CD14-positive monocyte (primary cell): ENCODE measurements at regions not wholly inside any gene's neighbourhood (a gene's known extent, or its start where the extent isn't known, plus 50 kb on each side); places are given as distances from the start of the nearest gene placed in this dataset.

Source experiments
- DNase-seq, 3 donors: peaks; one replicate each; pipeline ENCODE4 v3.0.0-alpha.2; 2011 to 2022
- H2AFZ ChIP-seq: 2 replicates; pipeline ENCODE4 v1.6.0; 2012; ENCODE audit warnings: mild to moderate bottlenecking, low read depth, low read length, inconsistent platforms; ENCODE audit not compliant: insufficient read depth, poor library complexity, severe bottlenecking
- H3K27ac ChIP-seq, 2 donors: 1 replicate in 1 of 2; 2 replicates in 1 of 2; pipeline ENCODE4 v1.5.1; 2012 to 2013; ENCODE audit warnings: low read length in 2 of 2, control low read depth in 1 of 2, inconsistent platforms in 1 of 2, low read depth in 1 of 2, mild to moderate bottlenecking in 1 of 2
- H3K27me3 ChIP-seq, 2 donors: one replicate each; pipeline versions ENCODE4 v1.6.0 to v1.6.1; 2011 to 2013; ENCODE audit warnings: low read length in 2 of 2; ENCODE audit not compliant: control insufficient read depth in 2 of 2, insufficient read depth in 2 of 2
- H3K36me3 ChIP-seq, 2 donors: replicated peaks in 1 of 2; 1 replicate in 1 of 2; 2 replicates in 1 of 2; pipeline versions ENCODE4 v1.5.1 to v1.6.1; 2012 to 2013; ENCODE audit warnings: low read length in 2 of 2, control low read depth in 1 of 2, inconsistent platforms in 1 of 2, mild to moderate bottlenecking in 1 of 2; ENCODE audit not compliant: insufficient read depth in 2 of 2, control insufficient read depth in 1 of 2
- H3K4me1 ChIP-seq, 2 donors: 1 replicate in 1 of 2; 2 replicates in 1 of 2; pipeline versions ENCODE4 v1.5.1 to v1.6.1; 2012 to 2013; ENCODE audit warnings: low read length in 2 of 2, control low read depth in 1 of 2, inconsistent platforms in 1 of 2, mild to moderate bottlenecking in 1 of 2, moderate library complexity in 1 of 2; ENCODE audit not compliant: insufficient read depth in 2 of 2, control insufficient read depth in 1 of 2
- H3K4me2 ChIP-seq: replicated peaks from 2 replicates; pipeline ENCODE3; 2012; ENCODE audit warnings: low read length, moderate library complexity, mild to moderate bottlenecking; ENCODE audit not compliant: poor library complexity, severe bottlenecking; ENCODE audit errors: extremely low read depth
- H3K4me3 ChIP-seq, 3 experiments: fragments of 200-600 bp in 1 of 3; sonication (generic) in 1 of 3; replicated peaks in 1 of 3; 1 replicate in 2 of 3; 2 replicates in 1 of 3; pipeline ENCODE4 v1.5.1; 2011 to 2013; ENCODE audit warnings: low read length in 3 of 3, mild to moderate bottlenecking in 3 of 3, control low read depth in 2 of 3, low read depth in 2 of 3, inconsistent platforms in 1 of 3, moderate library complexity in 1 of 3
- H3K79me2 ChIP-seq: 2 replicates; pipeline ENCODE4 v1.6.0; 2012; ENCODE audit warnings: mild to moderate bottlenecking, control low read depth, inconsistent platforms, low read length, moderate library complexity; ENCODE audit not compliant: insufficient read depth
- H3K9ac ChIP-seq: 2 replicates; pipeline ENCODE4 v1.6.0; 2017; ENCODE audit warnings: low read length, mild to moderate bottlenecking; ENCODE audit not compliant: insufficient read depth, poor library complexity, severe bottlenecking
- H3K9me3 ChIP-seq, 2 donors: replicated peaks in 1 of 2; 1 replicate in 1 of 2; 2 replicates in 1 of 2; pipeline versions ENCODE4 v1.5.1 to v1.6.1; 2012 to 2013; ENCODE audit warnings: low read length in 2 of 2, control low read depth in 1 of 2; ENCODE audit not compliant: control insufficient read depth in 1 of 2, insufficient read depth in 1 of 2
- H4K20me1 ChIP-seq: 2 replicates; pipeline ENCODE4 v1.6.0; 2012; ENCODE audit warnings: mild to moderate bottlenecking, low read length, control low read depth, moderate library complexity; ENCODE audit not compliant: insufficient read depth
- H3K27ac Mint-ChIP-seq, 7 donors: one replicate each; pipeline ENCODE4 v1.8.0; 2020; ENCODE audit warnings: mild to moderate bottlenecking in 7 of 7, mixed read lengths in 7 of 7, moderate library complexity in 6 of 7, inconsistent platforms in 2 of 7
- H3K27me3 Mint-ChIP-seq, 3 donors: one replicate each; pipeline ENCODE4 v1.8.0; 2021 to 2022; ENCODE audit warnings: low read depth in 3 of 3, mild to moderate bottlenecking in 3 of 3, mixed read lengths in 3 of 3, moderate library complexity in 3 of 3, inconsistent platforms in 1 of 3
- H3K36me3 Mint-ChIP-seq, 2 donors: one replicate each; pipeline ENCODE4 v1.8.0; 2020; ENCODE audit warnings: mixed read lengths in 2 of 2, inconsistent platforms in 1 of 2, mild to moderate bottlenecking in 1 of 2
- H3K4me1 Mint-ChIP-seq: one replicate; pipeline ENCODE4 v1.8.0; 2020; ENCODE audit warnings: mild to moderate bottlenecking, mixed read lengths
- H3K4me3 Mint-ChIP-seq, 2 donors: one replicate each; pipeline ENCODE4 v1.8.0; 2020; ENCODE audit warnings: mild to moderate bottlenecking in 2 of 2, mixed read lengths in 2 of 2, moderate library complexity in 1 of 2
- H3K9me3 Mint-ChIP-seq, 7 donors: one replicate each; pipeline ENCODE4 v1.8.0; 2020 to 2022; ENCODE audit warnings: mixed read lengths in 7 of 7, mild to moderate bottlenecking in 6 of 7, moderate library complexity in 6 of 7, inconsistent platforms in 2 of 7
- WGBS: methylation state at CpG from one replicate; pipeline ENCODE4 v1.1.5; 2013; ENCODE audit warnings: missing lambda C conversion rate; ENCODE audit not compliant: insufficient coverage; 5-methylcytosine and 5-hydroxymethylcytosine counted together
- intact Hi-C, 2 donors: fragments of 100-400 bp; cut with micrococcal nuclease; formaldehyde crosslinking; loops; one replicate each; pipeline versions ENCODE4 v1.15.0 to v1.15.1; 2023
- TF ChIP-seq, protein P1 (sequence below): fragments of 200-600 bp; IDR thresholded peaks from one replicate; pipeline ENCODE4 v1.8.0; 2022; ENCODE audit warnings: antibody characterized with exemption, mild to moderate bottlenecking

DNA sequence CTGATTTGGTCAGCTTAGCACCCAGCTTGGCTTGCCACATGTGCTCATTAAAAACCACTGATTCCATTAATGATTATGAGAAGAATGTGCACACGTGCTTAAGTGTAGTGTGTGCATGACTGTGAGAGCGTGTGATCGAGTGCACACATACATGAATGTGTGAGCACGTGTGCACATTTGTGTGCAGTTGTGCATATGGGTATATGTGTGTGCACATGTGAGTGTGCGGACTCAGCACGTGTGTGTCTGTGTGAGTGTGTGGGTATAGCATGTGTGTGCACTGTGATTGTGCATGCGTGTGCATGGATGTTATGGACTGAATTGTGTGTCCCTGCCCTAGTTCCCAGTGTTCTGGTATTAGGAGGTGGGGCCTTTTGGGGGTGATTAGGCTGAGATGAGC, 202.1 kb upstream of the ZNF536 start:
- H3K27me3 Mint-ChIP-seq, result peaks cover 2% of the 10 kb centered on the region in 3 donors
- TF ChIP-seq, protein P1, sequence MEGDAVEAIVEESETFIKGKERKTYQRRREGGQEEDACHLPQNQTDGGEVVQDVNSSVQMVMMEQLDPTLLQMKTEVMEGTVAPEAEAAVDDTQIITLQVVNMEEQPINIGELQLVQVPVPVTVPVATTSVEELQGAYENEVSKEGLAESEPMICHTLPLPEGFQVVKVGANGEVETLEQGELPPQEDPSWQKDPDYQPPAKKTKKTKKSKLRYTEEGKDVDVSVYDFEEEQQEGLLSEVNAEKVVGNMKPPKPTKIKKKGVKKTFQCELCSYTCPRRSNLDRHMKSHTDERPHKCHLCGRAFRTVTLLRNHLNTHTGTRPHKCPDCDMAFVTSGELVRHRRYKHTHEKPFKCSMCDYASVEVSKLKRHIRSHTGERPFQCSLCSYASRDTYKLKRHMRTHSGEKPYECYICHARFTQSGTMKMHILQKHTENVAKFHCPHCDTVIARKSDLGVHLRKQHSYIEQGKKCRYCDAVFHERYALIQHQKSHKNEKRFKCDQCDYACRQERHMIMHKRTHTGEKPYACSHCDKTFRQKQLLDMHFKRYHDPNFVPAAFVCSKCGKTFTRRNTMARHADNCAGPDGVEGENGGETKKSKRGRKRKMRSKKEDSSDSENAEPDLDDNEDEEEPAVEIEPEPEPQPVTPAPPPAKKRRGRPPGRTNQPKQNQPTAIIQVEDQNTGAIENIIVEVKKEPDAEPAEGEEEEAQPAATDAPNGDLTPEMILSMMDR, result no peak
- Histone ChIP-seq H3K27ac (no peak overlapping the region), H3K4me1 (no peaks in the 10 kb centered on the region), H3K36me3 (no peaks in the 10 kb centered on the region), H2AFZ (no peak overlapping the region), H3K27me3 (no peaks in the 10 kb centered on the region), H3K4me3 (no peak overlapping the region), H4K20me1 (no peaks in the 10 kb centered on the region), H3K9me3 (peaks cover 4 to 7% of the 10 kb centered on the region in 2 donors), H3K4me2 (no peak overlapping the region), H3K9ac (no peak overlapping the region), H3K79me2 (no peaks in the 10 kb centered on the region)
- no peak for DNase-seq
- H3K36me3 Mint-ChIP-seq, result no peaks in the 10 kb centered on the region
- peaks cover 0 to 3% (median 0%) of the 10 kb centered on the region in 7 donors for H3K9me3 Mint-ChIP-seq
- no peak overlapping the region for H3K27ac Mint-ChIP-seq
- no peaks in the 10 kb centered on the region for H3K4me1 Mint-ChIP-seq
- intact Hi-C loops, result no loop called here
- no peak overlapping the region for H3K4me3 Mint-ChIP-seq
- WGBS, result 95% methylated on average over 7 of the region's 7 CpGs

DNA sequence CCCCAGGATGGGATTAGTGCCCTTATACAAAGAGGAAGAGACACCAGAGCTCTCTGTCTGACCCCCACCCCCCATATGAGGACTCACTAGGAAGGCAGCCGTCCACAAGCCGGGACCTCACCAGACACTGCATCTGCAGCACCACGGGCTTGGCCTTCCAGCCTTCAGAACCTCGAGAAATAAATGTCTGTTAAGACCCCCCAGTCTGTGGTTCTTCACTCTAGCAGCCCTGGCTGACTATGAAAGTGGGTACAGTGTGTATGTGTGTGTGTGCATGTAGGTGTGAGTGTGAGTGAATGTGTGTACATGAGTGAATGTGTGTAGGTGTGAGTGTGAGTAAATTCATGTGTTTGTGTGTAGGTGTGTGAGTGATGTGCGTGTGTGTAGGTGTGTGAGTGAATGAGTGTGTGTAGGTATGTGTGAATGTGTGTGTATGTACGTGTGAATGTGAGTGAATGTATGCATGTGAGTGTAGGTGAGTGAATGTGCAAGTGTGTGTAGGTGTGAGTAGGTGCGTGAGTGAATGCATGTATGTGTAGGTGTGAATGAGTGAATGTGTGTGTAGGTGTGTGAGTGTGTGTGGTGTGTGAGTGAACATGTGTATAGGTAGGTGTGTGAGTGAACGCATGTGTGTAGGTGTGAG, 201.6 kb upstream of the ZNF536 start:
- no peak for DNase-seq
- no peaks in the 10 kb centered on the region for H3K27me3 ChIP-seq
- peaks cover 4 to 7% of the 10 kb centered on the region in 2 donors for H3K9me3 ChIP-seq
- no peak overlapping the region for H3K27ac ChIP-seq
- Mint-ChIP-seq H3K27ac (no peak overlapping the region), H3K4me1 (no peaks in the 10 kb centered on the region), H3K36me3 (no peaks in the 10 kb centered on the region), H3K27me3 (peaks cover 2% of the 10 kb centered on the region in 3 donors), H3K4me3 (no peak overlapping the region), H3K9me3 (peaks cover 0 to 3% (median 0%) of the 10 kb centered on the region in 7 donors)
- no peaks in the 10 kb centered on the region for H4K20me1 ChIP-seq
- H3K36me3 ChIP-seq, result no peaks in the 10 kb centered on the region
- 94% methylated on average over 6 of the region's 8 CpGs for WGBS
- H2AFZ ChIP-seq, result no peak overlapping the region
- no peak overlapping the region for H3K9ac ChIP-seq
- H3K4me2 ChIP-seq, result no peak overlapping the region
- intact Hi-C loops, result no loop called here
- TF ChIP-seq, protein P1, result no peak
- H3K4me1 ChIP-seq, result no peaks in the 10 kb centered on the region
- H3K79me2 ChIP-seq, result no peaks in the 10 kb centered on the region
- no peak overlapping the region for H3K4me3 ChIP-seq
